HG03066 (cell line): ENCODE measurements at regions not wholly inside any gene's neighbourhood (a gene's known extent, or its start where the extent isn't known, plus 50 kb on each side); places are given as distances from the start of the nearest gene placed in this dataset.

ENCODE experiments used
- ATAC-seq: cut with Tn5 transposase; IDR thresholded peaks from one replicate; pipeline ENCODE4 v1.9.1; 2021; ENCODE audit warnings: low read depth; ENCODE audit not compliant: unreplicated experiment

DNA sequence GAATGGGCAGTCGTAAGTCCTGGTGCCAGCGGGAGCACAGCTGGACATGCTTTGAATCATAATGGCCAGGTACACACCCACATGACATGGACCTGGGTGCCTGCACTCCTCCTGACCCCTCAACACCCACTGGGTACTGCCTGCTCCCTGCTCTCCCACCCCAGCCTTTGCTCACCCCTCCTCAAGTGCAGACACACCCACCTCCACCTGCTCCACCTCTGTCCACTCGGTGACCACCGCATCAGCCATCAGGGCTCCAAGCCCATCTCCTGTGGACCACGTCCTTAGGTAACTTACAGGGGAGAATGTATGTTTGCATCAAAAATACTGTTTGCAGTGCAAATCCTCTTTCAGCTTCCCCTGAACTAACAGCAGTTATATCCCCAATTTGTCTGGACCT is 214.6 kb downstream of the BRD1 start:
- no peak for ATAC-seq

DNA sequence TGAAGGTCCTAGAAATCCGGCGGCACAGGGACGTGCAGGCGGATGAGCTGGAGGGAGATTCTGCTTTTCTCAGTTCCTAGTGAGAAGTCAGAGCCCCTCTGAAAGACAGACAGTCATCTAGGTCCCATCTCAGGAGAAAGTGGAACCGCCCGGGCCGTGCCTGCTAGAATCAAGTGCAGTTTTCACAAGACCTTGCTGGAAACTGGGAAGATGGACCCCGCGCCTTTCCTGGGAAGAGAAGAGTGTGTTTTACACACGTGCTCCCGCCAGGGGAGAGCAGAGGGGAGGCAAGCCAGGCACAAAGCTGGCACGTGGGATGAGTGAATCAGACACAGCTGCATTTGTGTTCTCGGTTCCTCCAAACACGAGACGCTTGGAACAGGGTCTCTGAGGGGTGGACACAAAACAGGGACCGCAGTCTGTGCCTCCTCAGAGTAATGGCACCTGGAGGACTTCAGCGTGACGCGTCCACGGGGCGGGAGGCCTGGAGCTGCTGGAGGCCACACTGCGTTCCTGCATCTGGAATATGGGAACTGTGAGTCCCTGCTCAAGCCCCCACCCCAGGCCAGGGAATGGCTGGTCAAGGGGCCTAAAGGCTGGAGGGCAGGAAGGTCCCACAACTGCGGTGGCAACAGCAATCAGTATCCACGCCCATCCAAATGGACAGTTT is 218.3 kb downstream of the BRD1 start:
- no peak for ATAC-seq

DNA sequence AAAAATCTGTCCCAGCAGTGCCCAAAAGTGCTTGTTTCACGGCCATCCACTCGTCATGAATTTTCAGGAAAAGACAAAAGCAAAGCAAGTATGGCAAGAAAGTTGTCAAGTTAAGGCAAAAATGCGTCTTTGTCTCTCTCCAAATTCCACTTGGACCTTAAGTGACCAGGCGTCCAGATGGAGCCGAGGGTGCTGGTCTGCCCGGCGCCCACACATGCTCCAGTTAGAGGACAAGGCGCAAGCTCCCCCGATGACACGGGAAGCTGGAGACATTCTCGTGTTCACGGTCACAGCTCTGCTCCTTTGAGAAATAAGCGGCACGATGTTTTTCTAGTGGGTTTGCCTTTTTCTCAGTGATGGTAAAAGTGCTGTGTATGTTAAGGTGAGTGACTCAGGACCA is 219.0 kb downstream of the BRD1 start:
- no peak for ATAC-seq

DNA sequence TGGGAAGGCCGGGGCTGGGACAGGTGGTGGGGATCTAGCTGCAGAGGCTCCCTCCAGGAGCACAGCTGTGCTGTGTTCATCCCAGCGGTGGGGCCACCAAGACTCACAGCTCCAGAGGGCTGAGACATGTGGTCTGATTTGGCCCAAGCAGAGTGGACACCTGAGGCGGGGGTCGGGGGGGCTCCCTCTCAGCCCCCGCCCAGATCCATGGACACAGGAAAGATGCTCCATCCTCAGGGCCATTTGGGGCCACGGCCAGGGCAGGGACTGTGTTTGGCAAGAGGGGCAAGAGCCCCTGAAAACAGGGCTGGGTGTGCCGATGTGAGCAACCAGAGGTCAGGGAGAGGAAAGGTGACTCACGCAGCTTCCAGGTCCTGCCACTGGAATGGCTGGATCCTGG is 219.4 kb downstream of the BRD1 start:
- ATAC-seq, result no peak

DNA sequence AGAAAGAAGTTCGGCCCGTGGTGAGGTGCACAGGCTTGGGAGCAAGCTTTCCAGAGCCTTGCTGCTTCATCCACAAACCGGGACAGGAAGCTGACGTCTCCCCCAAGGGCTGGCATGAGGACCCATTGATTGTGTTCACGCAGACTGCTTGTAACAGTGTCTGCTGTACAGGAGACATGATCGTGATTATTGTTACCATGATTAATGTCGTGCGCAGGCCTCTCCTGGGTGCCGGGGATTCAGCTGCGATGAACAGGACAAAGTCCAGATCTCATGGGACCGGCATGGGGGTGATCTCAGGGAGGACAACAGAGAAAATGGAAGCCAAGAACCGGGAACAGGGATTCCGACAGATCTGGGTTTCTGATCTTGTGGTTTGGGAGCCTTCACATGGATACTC is 219.9 kb downstream of the BRD1 start:
- ATAC-seq, result no peak

DNA sequence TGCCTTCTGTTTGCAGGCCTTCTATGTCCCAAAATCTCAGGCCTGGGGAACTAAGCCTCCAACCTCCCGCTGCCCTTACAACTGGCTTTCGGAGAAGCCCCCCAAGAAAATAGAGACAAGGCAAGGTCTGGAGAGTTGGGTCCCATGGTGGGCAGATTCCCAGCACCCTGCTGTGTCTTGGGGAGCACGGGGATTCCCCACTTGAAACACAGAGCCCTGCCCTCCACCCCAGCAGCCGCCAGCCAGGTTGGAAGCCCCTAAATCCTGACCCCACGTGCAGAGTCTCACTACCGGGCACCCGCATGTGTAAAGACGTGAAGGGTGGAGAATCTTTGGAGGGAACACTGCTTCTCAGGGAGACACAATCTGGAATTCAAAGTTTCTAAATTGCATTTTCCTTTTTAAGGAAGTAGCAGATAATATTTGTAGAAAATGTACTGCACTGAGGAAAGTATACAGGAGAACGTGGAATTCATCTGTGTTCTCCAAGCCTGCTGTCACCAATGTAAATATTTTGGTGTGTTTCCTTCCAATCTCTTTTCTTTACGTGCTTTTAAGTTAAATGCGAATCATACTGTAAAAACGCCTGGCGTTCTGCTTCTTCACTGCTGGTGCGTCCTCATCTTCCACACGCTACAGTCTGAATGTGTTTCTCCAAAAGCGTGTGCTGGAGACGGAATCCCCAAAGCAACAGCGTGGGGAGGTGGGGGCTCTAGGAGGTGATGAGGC is 220.9 kb downstream of the BRD1 start:
- ATAC-seq, result no peak

DNA sequence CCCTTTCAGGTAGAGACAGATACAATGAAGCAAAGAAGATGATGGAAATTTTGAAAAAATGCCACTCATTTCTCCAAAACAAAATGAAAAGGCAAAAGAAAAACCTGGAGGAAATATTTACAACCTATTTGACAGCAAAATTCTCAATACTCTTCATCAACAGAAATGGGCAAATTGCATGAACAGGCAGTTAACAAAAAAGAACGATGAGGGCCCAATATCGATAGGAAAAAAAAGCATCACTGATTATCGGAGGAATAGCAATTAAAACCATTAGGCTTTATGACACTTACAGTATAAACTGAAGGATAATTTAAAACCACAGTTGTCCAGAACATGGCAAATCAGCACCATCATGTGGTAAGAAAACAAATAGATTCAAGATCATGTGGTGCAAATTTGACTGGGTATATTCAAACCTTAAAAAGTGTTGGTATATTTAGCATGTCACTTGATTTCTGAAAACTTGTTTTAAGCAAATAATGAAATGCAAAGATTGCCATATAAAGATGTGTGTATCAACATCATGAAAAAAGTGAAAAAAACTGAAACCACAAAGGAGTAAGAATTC is 222.9 kb downstream of the BRD1 start:
- no peak for ATAC-seq

DNA sequence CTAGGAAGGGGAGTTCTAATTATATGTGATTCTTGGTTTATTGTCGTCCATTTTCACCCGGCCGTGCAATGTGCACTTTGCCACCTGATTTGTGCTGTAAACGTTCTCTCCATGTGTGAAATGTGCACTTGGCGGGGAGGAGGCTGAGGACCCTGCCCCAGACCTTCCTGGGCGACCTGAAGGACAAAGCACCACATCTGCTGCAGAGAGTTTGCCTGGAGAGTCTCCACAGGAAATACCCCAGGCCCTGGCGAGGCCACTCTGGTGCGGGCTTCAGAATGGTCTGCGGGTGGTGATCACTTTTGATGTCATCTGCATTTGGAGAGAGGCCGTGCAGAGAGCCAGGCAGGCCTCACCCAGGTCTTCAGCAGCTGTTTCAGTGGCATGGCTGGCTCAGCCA is 224.7 kb downstream of the BRD1 start:
- no peak for ATAC-seq

DNA sequence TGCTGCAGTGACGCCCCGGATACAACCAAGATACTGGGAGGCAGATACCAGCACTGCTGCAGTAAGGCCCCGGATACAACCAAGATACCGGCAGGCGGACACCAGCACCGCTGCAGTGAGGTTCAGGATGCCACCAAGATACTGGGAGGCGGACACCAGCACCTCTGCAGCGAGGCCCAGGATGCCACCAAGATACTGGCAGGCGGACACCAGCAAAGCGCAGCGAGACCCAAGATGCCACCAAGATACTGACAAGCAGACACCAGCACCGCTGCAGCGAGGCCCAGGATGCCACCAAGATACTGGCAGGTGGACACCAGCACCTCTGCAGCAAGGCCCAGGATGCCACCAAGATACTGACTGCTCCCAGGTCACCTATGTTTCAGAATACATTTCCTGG is 225.2 kb downstream of the BRD1 start:
- ATAC-seq, result no peak

DNA sequence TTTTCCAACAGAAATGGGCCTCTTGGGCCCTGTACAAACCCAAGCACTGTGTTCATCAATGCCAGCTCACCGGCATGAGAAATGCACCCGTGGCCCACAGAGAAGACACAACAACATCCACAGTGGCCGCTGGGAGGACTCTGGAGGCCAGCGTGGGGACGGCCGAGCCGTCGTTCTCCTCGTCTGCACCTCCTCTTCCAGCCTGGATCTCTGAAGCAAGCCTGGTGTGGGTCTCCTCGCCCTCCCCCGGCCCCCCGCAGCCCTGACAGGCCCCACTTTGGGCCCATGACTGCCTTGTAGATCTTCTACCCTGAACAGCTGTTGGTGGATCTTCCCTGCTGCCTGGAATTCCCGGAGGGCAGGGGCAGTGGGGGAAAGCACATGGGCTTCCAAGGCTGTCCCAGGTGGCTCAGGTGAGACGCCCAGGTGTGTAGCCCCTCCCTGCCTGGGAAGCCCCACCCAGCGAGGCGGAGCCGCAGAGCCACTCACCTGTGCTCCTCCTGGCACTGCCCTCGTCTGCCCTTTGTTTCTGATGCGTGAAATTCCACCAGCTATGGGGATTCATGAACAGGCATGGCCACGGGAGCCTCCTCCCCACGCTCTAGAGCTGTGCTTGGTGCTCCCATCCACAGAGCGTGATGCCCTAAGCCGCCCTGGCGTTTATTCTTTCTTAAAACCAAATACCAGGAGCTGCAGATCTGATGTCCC is 225.9 kb downstream of the BRD1 start:
- ATAC-seq, result no peak

DNA sequence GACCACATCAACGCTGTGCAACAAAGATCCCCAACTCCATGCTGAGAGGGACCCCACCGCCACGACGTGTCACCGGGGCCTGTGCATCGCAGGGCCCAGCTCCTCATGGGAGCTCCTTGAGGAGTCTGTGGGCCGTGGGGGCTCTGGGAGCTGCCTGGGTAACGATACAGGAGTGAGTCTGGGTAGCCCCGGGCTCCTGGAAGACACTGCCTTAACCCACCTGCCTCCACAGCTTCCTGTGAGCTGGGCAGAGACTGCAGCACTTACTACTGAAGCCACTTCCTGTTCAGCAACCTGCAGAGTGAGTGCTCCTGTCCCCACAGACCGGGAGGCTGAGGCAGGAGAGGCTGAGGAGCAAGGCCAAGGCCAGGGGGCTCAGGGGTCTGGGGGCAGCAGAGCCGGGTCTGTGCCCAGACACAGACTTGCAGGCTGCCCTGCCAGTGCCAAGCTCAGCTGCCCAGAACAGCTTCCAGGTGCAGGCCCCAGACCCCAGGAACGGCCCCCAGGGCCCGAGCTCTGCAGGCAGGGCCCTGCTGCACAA is 226.7 kb downstream of the BRD1 start:
- ATAC-seq, result no peak

DNA sequence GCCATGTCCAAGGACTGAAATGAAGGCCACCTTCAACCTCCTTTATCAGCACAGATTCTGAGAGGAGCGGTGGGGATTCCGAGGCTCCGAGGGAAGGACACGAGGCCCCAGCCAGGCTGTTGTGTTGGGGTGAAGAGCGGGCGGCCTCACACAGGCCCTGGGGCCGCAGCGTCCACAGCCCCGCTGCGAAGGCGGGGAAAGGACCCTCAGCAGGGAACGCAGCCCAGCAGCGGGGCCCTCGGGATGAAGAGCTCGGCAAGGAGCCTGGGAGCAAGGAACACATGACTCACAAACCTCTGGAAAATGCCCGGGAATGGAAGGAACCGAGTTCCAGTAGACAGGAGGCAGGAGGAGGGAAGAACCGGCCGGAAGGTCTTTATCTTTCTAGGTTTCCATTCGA is 227.2 kb downstream of the BRD1 start:
- no peak for ATAC-seq

DNA sequence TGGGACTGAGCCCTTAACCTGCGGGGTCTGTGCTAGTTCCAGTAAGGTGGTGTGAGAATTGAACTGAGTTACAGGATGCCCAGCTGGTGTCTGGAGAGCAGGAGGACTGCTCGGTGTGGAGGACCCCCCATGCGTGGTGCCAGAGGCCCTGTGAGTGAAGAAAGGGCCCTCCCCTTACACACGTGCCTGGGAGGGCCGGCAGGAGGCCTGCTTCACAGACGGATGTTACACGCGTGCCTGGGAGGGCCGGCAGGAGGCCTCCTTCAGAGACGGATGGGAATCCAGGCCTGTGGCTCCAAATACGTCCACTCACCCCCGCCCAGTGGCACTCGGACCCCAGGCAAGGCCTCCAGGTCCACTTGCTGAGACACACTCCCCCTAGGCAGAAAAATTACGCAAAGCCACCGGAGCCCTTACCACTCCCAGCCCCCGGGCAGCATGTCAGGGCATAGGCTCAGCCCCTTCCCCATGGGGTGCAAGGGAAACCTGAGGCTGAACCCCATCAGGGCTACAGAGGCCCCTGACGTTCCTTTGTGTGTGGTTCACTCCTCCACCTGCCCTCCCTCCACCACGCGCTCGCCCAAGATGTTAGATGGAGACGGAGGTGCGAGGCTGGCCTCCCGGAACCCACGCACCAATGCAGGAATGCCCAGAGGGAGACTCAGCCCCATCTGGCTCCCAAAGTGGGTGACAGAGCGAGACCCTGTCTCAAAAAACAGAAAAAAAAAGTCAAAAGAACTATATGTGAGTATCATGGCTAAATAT is 227.8 kb downstream of the BRD1 start:
- no peak for ATAC-seq

DNA sequence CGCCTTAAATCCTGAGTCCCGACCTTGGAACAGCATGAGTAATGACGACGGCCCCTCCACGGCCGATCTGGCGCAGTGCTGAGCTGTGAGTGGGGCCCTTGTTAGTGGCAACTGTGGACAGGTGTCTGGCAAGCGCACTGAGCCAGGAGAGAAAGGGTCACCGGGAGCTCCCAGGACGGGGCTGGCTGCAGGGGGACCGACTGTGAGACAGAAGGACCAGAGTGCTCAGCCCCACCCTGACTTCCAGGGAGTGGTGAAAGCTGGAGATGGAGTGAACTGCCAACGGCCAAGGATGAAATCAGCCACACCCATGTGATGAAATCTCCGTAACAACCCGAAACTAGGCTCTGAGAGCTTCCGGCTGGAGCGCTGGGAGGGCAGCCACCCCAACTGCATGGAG is 228.6 kb downstream of the BRD1 start:
- no peak for ATAC-seq

DNA sequence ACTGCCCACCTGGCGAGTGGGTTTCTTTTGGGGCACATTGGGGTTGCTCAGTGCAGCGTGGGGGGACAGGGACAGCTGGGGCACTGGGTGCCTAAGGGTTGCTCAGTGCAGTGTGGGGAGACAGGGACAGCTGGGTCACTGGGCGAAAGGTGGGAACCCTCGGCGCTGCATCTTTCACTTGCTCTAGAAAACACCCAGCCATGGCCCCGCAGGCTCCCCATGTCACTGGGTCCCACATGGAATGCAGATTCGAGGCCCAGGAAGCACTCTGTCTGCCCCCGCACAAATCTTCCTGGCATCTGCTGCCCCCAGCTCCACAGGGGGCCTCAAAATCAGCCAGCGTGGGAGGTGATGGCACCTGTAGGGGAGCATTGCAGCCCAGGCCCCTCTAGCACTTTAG is 229.3 kb downstream of the BRD1 start:
- ATAC-seq, result no peak

DNA sequence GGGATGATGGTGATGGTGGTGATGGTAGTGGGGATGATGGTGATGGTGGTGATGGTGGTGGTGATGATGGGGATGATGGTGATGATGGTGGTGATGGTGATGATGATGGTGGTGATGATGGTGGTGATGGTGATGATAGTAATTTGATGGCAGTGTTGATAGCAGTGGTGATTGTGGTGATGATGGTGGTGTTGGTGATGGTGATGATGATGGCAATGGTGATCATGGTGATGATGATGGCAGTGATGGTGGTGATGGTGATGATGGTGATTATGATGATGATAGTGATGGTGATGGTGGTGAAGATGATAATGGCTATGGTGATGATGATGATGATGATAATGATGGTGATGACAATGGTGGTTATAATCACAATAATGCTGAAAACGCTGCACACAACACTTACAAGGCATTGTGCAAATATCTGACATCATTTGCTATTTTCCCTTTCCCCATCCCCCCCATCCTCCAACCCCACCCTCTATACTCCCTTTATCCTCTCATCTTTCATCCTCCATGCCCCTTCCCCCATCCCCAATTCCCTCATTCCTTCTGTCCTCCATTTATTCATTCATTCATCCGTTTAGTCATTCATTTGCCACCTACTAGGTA is 230.1 kb downstream of the BRD1 start:
- no peak for ATAC-seq

DNA sequence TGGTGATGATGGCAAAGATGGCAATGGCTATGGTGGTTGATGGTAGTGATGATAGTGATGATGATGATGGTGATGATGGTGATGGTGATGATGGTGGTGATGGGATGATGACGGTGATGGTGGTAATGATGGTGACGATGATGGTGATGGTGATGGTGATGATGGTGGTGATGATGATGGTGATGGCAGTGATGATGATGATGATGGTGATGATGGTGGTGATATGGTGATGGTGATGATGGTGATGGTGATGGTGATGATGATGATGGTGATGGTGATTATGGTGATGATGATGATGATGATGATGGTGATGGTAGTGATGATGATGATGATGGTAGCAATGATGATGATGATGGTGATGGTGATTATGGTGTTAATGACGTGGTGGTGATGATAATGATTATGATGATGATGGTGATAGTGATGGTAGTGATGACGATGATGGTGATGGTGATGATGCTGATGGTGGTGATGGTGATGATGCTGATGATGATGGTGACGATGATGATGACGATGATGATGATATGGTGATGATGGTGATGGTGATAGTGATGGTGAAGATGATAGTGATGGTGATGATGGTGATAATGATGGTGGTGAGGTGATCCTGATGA is 232.1 kb downstream of the BRD1 start:
- ATAC-seq, result no peak

DNA sequence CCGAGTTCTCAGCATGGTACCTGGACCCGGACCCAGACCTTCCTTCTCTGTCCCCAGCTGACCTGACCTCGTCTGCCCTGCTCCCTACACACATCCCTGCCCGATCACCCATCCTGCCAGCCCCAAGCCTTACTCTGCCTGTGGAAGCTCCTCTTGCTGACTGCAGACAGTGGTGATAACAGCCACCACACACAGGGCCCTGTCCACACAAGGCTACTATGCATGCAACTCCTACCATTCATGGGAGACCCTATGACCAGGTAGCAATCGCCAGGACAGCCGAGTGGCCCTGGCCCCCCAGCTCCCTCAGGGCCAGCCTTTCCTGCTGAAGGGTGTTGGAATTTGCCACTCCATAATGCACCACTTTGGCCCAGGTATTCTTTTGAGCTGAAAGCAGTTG is 233.6 kb downstream of the BRD1 start:
- no peak for ATAC-seq

DNA sequence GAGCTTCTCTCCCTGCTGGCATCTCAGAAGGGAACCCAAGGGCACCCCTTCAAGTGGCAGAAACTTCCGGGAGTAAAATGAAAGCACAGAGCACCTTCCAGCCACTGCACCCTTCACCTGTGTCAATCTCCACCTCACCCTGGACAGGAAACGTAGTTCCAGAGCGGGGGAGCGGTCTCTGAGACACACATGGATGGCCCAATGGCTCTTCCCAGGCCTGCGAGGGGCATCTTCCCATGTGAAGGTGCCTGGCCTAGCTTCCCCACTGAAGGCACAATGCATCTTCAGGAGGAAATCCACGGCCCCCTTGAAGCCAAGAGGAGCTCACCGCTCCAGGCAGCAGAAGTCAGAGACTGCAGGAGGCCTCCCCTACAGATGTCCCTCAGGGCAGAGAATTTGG is 234.2 kb downstream of the BRD1 start:
- no peak for ATAC-seq
